Muscle of leg (tissue), 3 donors: ENCODE measurements at regions not wholly inside any gene's neighbourhood (a gene's known extent, or its start where the extent isn't known, plus 50 kb on each side); places are given as distances from the start of the nearest gene placed in this dataset.

Experiments used
- DNase-seq: peaks from one replicate; pipeline ENCODE4 v3.0.0; 2013
- H3K27ac ChIP-seq: one replicate; pipeline ENCODE4 v1.5.1; 2013; ENCODE audit warnings: mild to moderate bottlenecking, low read length, control low read depth
- H3K27me3 ChIP-seq: one replicate; pipeline ENCODE4 v1.6.1; 2013; ENCODE audit warnings: low read length; ENCODE audit not compliant: control insufficient read depth, insufficient read depth
- H3K36me3 ChIP-seq: one replicate; pipeline ENCODE4 v1.6.1; 2013; ENCODE audit warnings: low read length; ENCODE audit not compliant: control insufficient read depth, insufficient read depth
- H3K4me1 ChIP-seq: one replicate; pipeline ENCODE4 v1.6.1; 2013; ENCODE audit warnings: low read length; ENCODE audit not compliant: control insufficient read depth, insufficient read depth
- H3K4me3 ChIP-seq: one replicate; pipeline ENCODE4 v1.5.1; 2013; ENCODE audit warnings: low read length, control low read depth
- H3K9me3 ChIP-seq: replicated peaks from 2 replicates; pipeline ENCODE4 v1.6.1; 2013; ENCODE audit warnings: low read depth, low read length; ENCODE audit not compliant: control insufficient read depth
- WGBS: methylation state at CpG from one replicate; pipeline ENCODE4 v1.1.5; 2013; ENCODE audit warnings: missing lambda C conversion rate; ENCODE audit not compliant: insufficient coverage; 5-methylcytosine and 5-hydroxymethylcytosine counted together

GRCh38 chr6:137968455-137968804 is 101.4 kb downstream of the TNFAIP3 start:
- Histone ChIP-seq H3K36me3 (no peaks in the 10 kb centered on the region), H3K27ac (no peak overlapping the region), H3K9me3 (no peaks in the 10 kb centered on the region), H3K4me1 (no peaks in the 10 kb centered on the region), H3K4me3 (no peak overlapping the region), H3K27me3 (no peaks in the 10 kb centered on the region)
- no CpG with 5 or more reads among the region's 5 CpGs for WGBS
- DNase-seq: no peak

GRCh38 chr6:137968901-137969300 is 101.8 kb downstream of the TNFAIP3 start:
- no peaks in the 10 kb centered on the region for H3K4me1 ChIP-seq
- no peaks in the 10 kb centered on the region for H3K36me3 ChIP-seq
- no peak for DNase-seq
- no peaks in the 10 kb centered on the region for H3K9me3 ChIP-seq
- no CpG with 5 or more reads among the region's 1 CpG for WGBS
- H3K27ac ChIP-seq: no peak overlapping the region
- H3K4me3 ChIP-seq: no peak overlapping the region
- H3K27me3 ChIP-seq: no peaks in the 10 kb centered on the region

- Histone ChIP-seq H3K4me1 (peaks cover 3% of the 10 kb centered on the region), H3K36me3 (no peaks in the 10 kb centered on the region), H3K9me3 (no peaks in the 10 kb centered on the region), H3K27me3 (no peaks in the 10 kb centered on the region), H3K27ac (no peak overlapping the region), H3K4me3 (no peak overlapping the region)
- no peak for DNase-seq
Observed at GRCh38 chr6:137969874-137970273, 102.8 kb downstream of the TNFAIP3 start.

GRCh38 chr6:137970368-137970767 is 103.3 kb downstream of the TNFAIP3 start:
- 0% methylated on average over 1 of the region's 4 CpGs for WGBS
- Histone ChIP-seq H3K36me3 (no peaks in the 10 kb centered on the region), H3K27me3 (no peaks in the 10 kb centered on the region), H3K4me3 (no peak overlapping the region), H3K4me1 (peaks cover 4% of the 10 kb centered on the region), H3K27ac (no peak overlapping the region), H3K9me3 (no peaks in the 10 kb centered on the region)
- no peak for DNase-seq

- Histone ChIP-seq H3K27ac (no peak overlapping the region), H3K4me3 (no peak overlapping the region), H3K36me3 (no peaks in the 10 kb centered on the region), H3K27me3 (no peaks in the 10 kb centered on the region), H3K9me3 (no peaks in the 10 kb centered on the region), H3K4me1 (peaks cover 4% of the 10 kb centered on the region)
- DNase-seq: no peak
- 74% methylated on average over 3 of the region's 4 CpGs for WGBS
Observed at GRCh38 chr6:137973201-137973600, 106.1 kb downstream of the TNFAIP3 start.

- H3K4me3 ChIP-seq: no peak overlapping the region
- H3K27me3 ChIP-seq: no peaks in the 10 kb centered on the region
- 33% methylated on average over 1 of the region's 6 CpGs for WGBS
- DNase-seq: peak; percentile 34
- H3K4me1 ChIP-seq: peaks cover 4% of the 10 kb centered on the region
- H3K9me3 ChIP-seq: no peaks in the 10 kb centered on the region
- no peak overlapping the region for H3K27ac ChIP-seq
- no peaks in the 10 kb centered on the region for H3K36me3 ChIP-seq
Observed at GRCh38 chr6:137975188-137975940, 108.3 kb downstream of the TNFAIP3 start.

- Histone ChIP-seq H3K4me3 (no peak overlapping the region), H3K27ac (no peak overlapping the region), H3K4me1 (peaks cover 4% of the 10 kb centered on the region), H3K9me3 (no peaks in the 10 kb centered on the region), H3K27me3 (no peaks in the 10 kb centered on the region), H3K36me3 (no peaks in the 10 kb centered on the region)
- no peak for DNase-seq
Observed at GRCh38 chr6:137976430-137976829, 109.4 kb downstream of the TNFAIP3 start.

- 80% methylated on average over 1 of the region's 6 CpGs for WGBS
- H3K27me3 ChIP-seq: no peaks in the 10 kb centered on the region
- DNase-seq: no peak
- H3K36me3 ChIP-seq: no peaks in the 10 kb centered on the region
- no peaks in the 10 kb centered on the region for H3K9me3 ChIP-seq
- H3K4me3 ChIP-seq: no peak overlapping the region
- H3K27ac ChIP-seq: no peak overlapping the region
- peaks cover 4% of the 10 kb centered on the region for H3K4me1 ChIP-seq
Observed at GRCh38 chr6:137977206-137977605, 110.1 kb downstream of the TNFAIP3 start.

GRCh38 chr6:137977814-137978213 is 110.8 kb downstream of the TNFAIP3 start:
- no peaks in the 10 kb centered on the region for H3K36me3 ChIP-seq
- no peaks in the 10 kb centered on the region for H3K27me3 ChIP-seq
- DNase-seq: peak; percentile 86
- H3K27ac ChIP-seq: no peak overlapping the region
- H3K9me3 ChIP-seq: no peaks in the 10 kb centered on the region
- peaks cover 4% of the 10 kb centered on the region for H3K4me1 ChIP-seq
- H3K4me3 ChIP-seq: no peak overlapping the region
- WGBS: no CpG with 5 or more reads among the region's 3 CpGs

GRCh38 chr6:137978252-137978896 is 111.3 kb downstream of the TNFAIP3 start:
- Histone ChIP-seq H3K9me3 (no peaks in the 10 kb centered on the region), H3K27ac (no peak overlapping the region), H3K4me1 (peaks cover 4% of the 10 kb centered on the region), H3K36me3 (no peaks in the 10 kb centered on the region), H3K27me3 (no peaks in the 10 kb centered on the region), H3K4me3 (no peak overlapping the region)
- 65% methylated on average over 8 of the region's 8 CpGs for WGBS
- DNase-seq: no peak
